ENCODE measurements at regions not wholly inside any gene's neighbourhood (a gene's known extent, or its start where the extent isn't known, plus 50 kb on each side); places are given as distances from the start of the nearest gene placed in this dataset.

DNA sequence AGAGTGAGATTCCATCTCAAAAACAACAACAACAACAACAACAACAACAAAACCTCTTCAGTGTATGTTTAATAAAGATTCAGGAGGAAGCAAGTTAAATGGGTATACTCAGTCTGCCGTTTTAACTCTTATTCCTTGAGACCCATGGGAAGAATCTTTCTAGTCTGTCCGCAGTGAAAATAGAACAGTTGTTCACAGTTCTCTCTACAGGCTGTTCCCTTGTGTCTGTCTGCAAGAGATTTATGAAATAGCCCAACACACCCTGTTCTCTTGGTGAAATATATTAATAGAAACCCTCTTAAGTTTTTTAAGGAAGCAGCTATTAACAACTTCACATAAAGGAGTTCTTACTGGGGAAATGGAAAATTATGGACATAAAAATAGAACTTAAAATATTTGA lies 682.2 kb upstream of the RAG2 start:
- Histone ChIP-seq H2AFZ (ENCODE audit: control insufficient read depth, low read depth, low read length) (no peak overlapping the region), H3K4me1 (ENCODE audit: control insufficient read depth, insufficient read depth, low read length) (no peaks in the 10 kb centered on the region), H3K9me3 (replicated peaks; ENCODE audit: control insufficient read depth, insufficient read depth, low read length) (no peaks in the 10 kb centered on the region), H3K4me3 (no peak overlapping the region), H3K27me3 (replicated peaks in 1 of 2; ENCODE audit: control insufficient read depth in 2 of 2, insufficient read depth in 2 of 2, low read length in 1 of 2) (no peaks in the 10 kb centered on the region), H4K20me1 (ENCODE audit: control insufficient read depth, insufficient read depth) (no peaks in the 10 kb centered on the region), H3K9ac (ENCODE audit: control insufficient read depth, insufficient read depth, low read length) (no peak overlapping the region), H3K4me2 (ENCODE audit: control insufficient read depth, insufficient read depth) (no peak overlapping the region), H3K36me3 (ENCODE audit: control insufficient read depth in 2 of 2, insufficient read depth in 2 of 2, low read length in 1 of 2) (no peaks in the 10 kb centered on the region), H3K79me2 (ENCODE audit: control insufficient read depth, insufficient read depth, low read length) (no peaks in the 10 kb centered on the region), H3K27ac (ENCODE audit: control insufficient read depth, insufficient read depth) (no peak overlapping the region)
- no TSS peak for BruUV-seq (replicated peaks)
- SMC1A ChIA-PET (ENCODE audit: uncharacterized antibody, unreplicated experiment): no interaction called here
- RAD21 ChIA-PET (ENCODE audit: unreplicated experiment): no interaction called here
- FAIRE-seq: no peak
- CTCF ChIA-PET: no interaction called here
- TF ChIP-seq CBX3 (IDR thresholded peaks at IDR 0.05; ENCODE audit: borderline replicate concordance, low read depth) (no peak), ASH2L (IDR thresholded peaks at IDR 0.05; ENCODE audit: borderline replicate concordance, low read depth) (no peak), EGR1 (IDR thresholded peaks at IDR 0.05; ENCODE audit: borderline replicate concordance in 1 of 2, low read depth in 2 of 2, low read length in 2 of 2) (no peak), ZNF274 (IDR thresholded peaks at IDR 0.05; ENCODE audit: insufficient read depth, insufficient read length) (no peak), MEF2A (IDR thresholded peaks at IDR 0.05; ENCODE audit: insufficient read depth, low read depth, low read length) (no peak), STAT3 (IDR thresholded peaks at IDR 0.05; ENCODE audit: low read depth, low read length) (no peak), PAX5 (IDR thresholded peaks at IDR 0.05; ENCODE audit: borderline replicate concordance, low read depth, low read length) (no peak), SIX5 (IDR thresholded peaks at IDR 0.05; ENCODE audit: low read depth, low read length, severe bottlenecking) (no peak), ETV6 (conservative IDR thresholded peaks at IDR 0.05 in 1 of 2, IDR thresholded peaks at IDR 0.05 in 1 of 2; ENCODE audit: borderline replicate concordance in 1 of 2, low read depth in 1 of 2) (no peak), FOXK2 (IDR thresholded peaks at IDR 0.05) (no peak), WRNIP1 (IDR thresholded peaks at IDR 0.05; ENCODE audit: borderline replicate concordance, low read depth, low read length) (no peak), EZH2 (IDR thresholded peaks at IDR 0.05; ENCODE audit: borderline replicate concordance, control insufficient read depth, low read depth, low read length) (no peak), POLR2AphosphoS5 (IDR thresholded peaks at IDR 0.05; ENCODE audit: low read length) (no peak)
- TF ChIP-seq, protein P1, sequence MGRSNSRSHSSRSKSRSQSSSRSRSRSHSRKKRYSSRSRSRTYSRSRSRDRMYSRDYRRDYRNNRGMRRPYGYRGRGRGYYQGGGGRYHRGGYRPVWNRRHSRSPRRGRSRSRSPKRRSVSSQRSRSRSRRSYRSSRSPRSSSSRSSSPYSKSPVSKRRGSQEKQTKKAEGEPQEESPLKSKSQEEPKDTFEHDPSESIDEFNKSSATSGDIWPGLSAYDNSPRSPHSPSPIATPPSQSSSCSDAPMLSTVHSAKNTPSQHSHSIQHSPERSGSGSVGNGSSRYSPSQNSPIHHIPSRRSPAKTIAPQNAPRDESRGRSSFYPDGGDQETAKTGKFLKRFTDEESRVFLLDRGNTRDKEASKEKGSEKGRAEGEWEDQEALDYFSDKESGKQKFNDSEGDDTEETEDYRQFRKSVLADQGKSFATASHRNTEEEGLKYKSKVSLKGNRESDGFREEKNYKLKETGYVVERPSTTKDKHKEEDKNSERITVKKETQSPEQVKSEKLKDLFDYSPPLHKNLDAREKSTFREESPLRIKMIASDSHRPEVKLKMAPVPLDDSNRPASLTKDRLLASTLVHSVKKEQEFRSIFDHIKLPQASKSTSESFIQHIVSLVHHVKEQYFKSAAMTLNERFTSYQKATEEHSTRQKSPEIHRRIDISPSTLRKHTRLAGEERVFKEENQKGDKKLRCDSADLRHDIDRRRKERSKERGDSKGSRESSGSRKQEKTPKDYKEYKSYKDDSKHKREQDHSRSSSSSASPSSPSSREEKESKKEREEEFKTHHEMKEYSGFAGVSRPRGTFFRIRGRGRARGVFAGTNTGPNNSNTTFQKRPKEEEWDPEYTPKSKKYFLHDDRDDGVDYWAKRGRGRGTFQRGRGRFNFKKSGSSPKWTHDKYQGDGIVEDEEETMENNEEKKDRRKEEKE (IDR thresholded peaks at IDR 0.05): no peak
- TF ChIP-seq, protein P2, sequence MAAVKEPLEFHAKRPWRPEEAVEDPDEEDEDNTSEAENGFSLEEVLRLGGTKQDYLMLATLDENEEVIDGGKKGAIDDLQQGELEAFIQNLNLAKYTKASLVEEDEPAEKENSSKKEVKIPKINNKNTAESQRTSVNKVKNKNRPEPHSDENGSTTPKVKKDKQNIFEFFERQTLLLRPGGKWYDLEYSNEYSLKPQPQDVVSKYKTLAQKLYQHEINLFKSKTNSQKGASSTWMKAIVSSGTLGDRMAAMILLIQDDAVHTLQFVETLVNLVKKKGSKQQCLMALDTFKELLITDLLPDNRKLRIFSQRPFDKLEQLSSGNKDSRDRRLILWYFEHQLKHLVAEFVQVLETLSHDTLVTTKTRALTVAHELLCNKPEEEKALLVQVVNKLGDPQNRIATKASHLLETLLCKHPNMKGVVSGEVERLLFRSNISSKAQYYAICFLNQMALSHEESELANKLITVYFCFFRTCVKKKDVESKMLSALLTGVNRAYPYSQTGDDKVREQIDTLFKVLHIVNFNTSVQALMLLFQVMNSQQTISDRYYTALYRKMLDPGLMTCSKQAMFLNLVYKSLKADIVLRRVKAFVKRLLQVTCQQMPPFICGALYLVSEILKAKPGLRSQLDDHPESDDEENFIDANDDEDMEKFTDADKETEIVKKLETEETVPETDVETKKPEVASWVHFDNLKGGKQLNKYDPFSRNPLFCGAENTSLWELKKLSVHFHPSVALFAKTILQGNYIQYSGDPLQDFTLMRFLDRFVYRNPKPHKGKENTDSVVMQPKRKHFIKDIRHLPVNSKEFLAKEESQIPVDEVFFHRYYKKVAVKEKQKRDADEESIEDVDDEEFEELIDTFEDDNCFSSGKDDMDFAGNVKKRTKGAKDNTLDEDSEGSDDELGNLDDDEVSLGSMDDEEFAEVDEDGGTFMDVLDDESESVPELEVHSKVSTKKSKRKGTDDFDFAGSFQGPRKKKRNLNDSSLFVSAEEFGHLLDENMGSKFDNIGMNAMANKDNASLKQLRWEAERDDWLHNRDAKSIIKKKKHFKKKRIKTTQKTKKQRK (IDR thresholded peaks at IDR 0.05; ENCODE audit: low read depth, low read length): no peak
- TF ChIP-seq, protein P3, sequence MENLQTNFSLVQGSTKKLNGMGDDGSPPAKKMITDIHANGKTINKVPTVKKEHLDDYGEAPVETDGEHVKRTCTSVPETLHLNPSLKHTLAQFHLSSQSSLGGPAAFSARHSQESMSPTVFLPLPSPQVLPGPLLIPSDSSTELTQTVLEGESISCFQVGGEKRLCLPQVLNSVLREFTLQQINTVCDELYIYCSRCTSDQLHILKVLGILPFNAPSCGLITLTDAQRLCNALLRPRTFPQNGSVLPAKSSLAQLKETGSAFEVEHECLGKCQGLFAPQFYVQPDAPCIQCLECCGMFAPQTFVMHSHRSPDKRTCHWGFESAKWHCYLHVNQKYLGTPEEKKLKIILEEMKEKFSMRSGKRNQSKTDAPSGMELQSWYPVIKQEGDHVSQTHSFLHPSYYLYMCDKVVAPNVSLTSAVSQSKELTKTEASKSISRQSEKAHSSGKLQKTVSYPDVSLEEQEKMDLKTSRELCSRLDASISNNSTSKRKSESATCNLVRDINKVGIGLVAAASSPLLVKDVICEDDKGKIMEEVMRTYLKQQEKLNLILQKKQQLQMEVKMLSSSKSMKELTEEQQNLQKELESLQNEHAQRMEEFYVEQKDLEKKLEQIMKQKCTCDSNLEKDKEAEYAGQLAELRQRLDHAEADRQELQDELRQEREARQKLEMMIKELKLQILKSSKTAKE (IDR thresholded peaks at IDR 0.05; ENCODE audit: low read depth, poor library complexity, severe bottlenecking): no peak
- WGBS (ENCODE audit: insufficient coverage, insufficient replicate concordance, low lambda C conversion rate, missing lambda C conversion rate): 28% methylated on average over 2 of the region's 2 CpGs
- DNase-seq (ENCODE audit: low read depth, low spot score): no peak
- intact Hi-C loops (cut with micrococcal nuclease; ENCODE audit: unreplicated experiment) (no loop called here), in situ Hi-C loops (cut with MboI) (no loop called here)
- POLR2A ChIA-PET: no interaction called here
- no peak for ATAC-seq

Data from GM12878 (cell line).